NOMO-1 treated with DMSO at 0.1 percent for 48 hours (cell line): ENCODE measurements at regions not wholly inside any gene's neighbourhood (a gene's known extent, or its start where the extent isn't known, plus 50 kb on each side); places are given as distances from the start of the nearest gene placed in this dataset.
"Not testable (repeated sequence)": the region's sequence is repeated elsewhere in the genome, so short reads cannot be mapped to it uniquely, and the experiment has no call there.

Source experiments
- DNase-seq: peaks from one replicate; lab custom pipeline; 2025; ENCODE audit not compliant: unreplicated experiment; lab: John Stamatoyannopoulos, UW

DNA sequence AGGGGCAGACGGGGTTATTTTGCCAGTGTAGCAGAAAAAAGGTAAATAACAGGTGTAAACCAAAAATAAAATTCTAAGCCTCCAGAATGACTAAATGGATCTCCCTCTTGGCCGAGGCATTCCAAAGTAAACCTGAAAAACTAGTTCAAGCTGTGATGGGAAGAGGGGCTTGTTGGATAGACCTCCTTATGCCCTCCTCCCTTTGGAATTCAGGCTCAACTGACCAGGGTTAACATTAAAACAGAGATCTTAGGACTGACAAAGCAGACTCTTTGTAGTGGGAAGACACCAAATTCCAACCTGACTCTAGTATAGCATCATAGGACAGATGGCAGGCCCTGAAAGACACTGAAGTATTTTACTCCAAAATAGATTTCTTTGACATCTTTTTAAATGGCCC is 113.8 kb upstream of the ITGB1 start:
- no peak for DNase-seq

DNA sequence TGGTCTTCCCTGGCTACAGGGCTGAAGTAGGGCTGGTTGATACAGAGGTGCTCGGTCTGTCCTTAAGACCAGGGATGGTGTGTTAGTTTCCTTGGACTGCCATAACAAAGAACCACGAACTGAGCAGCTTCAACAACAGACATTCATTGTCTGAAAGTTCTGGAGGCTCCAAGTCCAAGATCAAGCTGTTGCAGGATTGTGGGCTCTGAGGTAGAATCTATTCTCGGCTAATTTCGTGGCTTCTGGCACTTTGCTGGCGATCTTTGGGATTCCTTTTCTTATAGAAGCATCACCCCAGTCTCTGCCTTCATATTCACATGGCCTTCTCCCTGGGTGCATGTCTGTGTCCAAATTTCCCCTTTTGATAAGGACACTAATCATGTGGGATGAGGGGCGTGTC is 112.1 kb upstream of the ITGB1 start:
- no peak for DNase-seq

DNA sequence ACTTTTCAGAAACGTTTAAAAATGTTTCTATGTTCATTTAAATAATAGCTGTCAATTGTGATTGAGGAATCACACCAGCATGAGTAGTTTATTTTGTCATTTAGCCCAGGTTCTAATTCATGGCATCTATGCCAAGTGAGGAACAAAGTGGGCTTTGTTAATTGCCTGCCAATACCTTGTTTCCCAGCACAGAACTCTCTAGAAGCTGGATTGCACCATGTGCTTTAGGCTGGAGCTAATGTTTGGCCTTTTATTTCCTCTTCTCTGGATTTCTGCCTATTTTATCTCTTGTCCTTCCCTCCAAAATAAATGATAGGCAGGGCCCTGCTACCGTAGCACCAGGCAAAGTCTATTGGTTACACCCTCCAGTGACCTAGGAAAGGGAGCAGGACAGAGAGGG is 109.9 kb upstream of the ITGB1 start:
- no peak for DNase-seq

DNA sequence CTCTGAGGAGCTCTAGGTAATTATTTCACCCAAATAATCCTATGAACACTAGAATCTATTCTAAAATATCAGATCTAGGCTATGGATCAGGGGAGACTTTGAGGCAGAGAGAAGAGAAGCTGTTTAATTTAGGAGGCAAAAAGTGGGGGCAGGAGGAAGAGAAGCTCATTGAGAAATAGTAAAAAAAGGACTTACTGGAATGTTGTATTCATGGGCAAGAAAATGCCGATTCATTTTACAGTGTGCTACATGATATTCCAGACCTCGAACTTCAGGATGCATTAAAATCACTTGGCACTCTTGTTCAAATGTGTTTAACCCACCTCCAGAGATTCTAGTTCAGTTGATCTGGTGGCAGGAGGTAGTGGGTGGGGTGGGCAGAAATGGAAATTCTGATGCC is 109.5 kb upstream of the ITGB1 start:
- DNase-seq = no peak

DNA sequence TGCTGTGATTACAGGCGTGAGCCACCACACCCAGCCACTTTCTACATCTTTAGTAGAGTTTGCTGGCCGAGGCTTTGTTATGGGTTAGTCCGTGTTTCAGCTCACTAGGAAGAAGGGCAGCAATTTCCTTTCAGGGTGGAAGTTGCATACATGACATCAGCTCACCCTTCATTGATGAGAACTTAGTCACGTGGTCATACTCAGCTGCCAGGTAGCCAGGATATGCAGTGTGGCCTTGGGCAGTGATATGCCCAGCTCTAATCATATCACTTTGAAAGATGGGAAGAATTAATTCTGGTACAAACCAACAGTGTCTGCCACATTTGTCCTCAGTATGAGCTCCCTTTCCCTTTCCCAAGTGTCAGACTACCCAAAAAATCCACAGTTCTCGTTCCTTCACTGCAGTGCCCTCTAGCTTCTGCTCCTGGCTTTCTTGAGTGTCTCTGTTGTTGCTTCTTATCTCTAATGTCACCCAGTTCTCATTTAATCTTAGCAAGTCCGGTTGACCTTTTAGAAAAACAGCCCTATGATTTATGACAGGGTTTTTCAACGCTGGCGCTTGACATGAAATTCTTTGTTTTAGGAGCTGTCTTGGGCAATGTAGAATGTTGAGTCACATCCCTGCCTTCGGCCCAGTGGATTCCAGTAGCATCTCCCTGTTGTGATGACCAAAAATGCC is 108.7 kb upstream of the ITGB1 start:
- DNase-seq = no peak

DNA sequence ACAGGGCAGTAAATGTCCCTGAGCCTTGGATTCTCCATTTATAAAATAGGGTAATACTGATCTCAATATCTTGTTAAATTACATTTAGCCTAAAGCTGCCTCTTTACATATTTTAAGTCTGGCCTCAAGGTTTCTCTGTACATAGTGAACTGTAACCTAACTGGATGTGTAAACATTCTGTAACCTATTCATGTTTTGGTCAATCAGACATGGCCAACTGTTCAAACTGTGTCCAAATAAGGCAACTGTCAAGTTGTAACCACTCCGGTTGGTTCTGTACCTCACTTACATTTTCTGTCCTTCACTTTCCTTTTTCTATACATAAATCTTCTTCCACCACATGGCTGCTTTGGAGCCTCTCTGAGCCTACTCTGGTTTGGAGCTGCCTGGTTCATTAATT is 107.1 kb upstream of the ITGB1 start:
- no peak for DNase-seq

DNA sequence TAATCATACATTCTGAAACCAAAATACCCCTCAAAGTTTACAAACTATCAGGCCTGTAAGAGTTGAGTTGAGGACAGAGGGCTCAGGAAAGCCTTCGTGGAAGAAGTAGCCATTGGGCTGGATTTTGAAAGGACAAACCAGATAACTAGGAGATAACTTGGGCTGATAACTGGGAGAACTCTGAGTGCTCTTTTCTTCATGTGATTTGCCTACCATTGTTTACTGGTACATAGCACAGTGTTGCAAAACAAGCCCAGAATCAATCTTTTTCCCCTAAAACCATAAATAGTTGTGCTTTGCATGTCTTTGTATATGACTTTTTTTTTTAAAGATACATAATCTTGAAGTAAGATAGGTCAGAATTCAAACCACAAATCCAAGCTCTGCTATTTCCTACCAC is 106.7 kb upstream of the ITGB1 start:
- DNase-seq = no peak

DNA sequence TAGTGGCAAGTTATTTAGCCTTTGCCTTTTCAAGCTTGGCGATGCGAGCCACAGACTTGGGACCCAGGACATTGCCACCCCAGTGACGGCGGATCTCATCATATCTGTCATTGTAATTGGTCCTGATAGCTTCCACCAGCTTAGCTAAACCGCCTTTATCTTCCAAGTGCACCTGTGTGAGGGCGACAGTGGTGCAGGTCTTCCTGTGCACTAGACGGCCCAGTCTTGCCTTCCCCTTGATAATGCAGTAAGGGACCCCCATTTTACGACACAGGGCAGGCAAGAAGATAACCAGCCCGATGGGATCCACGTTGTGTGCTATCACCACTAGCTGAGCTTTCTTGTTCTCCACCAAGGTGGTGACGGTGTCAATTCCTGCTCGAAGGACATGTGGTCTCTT is 99.6 kb upstream of the ITGB1 start:
- no peak for DNase-seq

DNA sequence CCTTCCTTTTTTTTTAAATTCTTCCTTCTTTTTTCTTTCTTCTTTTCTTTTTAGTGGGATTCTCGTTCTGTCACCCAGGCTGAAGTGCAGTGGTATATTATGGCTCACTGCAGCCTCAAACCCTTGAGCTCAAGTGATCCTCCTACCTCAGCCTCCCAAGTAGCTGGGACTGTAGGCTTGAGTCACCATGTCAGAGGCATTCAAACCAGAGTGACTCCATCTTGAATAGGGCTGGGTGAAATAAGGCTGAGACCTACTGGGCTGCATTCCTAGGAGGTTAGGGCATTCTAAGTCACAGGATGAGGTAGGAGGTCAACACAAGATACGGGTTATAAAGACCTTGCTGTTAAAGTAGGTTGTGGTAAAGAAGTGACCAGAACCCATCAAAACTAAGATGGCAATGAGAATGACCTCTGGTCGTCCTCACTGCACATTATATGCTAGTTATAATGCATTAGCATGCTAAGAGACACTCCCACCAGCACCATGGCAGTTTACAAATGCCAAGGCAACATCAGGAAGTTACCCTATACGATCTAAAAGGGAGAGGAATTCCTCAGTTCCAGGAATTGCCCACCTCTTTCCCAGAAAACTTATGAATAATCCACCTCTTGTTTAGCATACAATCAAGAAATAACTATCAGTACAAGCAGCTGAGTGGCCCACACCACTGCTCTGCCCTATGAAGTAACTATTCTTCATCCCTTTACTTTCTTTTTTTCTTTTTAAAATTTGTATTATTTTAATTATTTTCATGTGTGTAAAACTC is 99.0 kb upstream of the ITGB1 start:
- no peak for DNase-seq

DNA sequence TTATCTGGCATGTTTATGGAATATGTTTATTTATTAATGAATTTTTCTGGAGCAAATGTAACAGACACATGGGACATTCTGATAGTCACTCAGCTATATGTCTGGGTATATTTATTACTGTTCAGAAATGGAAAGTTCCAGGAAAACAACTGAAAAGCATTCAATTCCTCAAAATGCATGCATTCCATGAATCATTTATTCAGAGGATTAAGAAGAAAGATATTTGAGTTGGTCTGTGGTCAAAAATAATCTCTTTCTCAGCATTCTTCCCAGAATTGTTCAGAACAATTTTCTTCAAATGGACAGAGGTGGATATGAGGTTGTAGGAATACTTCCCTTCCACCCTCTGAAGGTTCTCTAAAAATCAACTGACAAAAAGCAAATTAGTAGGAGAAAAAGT is 97.6 kb upstream of the ITGB1 start:
- DNase-seq = no peak

DNA sequence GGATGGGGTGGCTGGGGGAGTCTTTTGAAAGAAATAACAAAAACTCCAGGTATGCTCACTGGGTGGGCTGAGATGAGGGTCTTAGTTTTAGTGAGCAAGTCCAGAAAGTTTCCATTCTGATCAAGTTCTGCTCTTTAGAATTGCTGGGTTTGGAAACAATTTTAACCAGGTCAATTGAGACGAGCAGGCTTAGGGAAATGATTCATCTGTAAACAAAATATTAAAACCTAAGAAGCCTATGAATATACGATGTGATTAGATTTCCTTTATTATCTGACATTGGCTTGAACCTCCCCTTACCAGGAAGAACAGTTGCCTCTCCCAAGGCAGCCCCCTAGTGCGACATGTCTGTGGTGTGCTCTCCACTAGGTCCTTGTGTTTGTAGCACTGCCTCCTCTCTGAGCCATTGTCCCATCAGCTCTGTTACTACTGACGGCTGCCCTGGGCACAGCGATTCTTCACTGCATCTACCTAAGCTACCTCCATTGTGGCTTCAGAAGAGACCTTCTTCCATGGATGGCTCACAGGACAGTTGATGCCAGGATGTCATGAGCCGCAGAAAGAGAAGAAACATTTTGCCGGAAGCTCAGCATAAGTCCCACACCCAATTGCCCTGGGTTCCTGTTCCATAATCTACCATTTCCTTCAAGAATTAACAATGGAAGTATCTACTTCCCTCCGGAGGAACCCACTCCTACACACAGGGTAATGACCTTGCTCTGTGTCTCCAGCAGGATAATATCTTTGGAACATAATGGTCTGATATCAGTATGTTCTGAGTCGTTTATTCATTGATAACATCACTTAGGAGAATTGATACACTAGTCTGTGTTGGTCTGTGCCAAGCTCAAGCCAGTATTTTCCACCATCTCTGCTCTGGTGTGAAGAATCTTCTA is 95.1 kb upstream of the ITGB1 start:
- DNase-seq = no peak

DNA sequence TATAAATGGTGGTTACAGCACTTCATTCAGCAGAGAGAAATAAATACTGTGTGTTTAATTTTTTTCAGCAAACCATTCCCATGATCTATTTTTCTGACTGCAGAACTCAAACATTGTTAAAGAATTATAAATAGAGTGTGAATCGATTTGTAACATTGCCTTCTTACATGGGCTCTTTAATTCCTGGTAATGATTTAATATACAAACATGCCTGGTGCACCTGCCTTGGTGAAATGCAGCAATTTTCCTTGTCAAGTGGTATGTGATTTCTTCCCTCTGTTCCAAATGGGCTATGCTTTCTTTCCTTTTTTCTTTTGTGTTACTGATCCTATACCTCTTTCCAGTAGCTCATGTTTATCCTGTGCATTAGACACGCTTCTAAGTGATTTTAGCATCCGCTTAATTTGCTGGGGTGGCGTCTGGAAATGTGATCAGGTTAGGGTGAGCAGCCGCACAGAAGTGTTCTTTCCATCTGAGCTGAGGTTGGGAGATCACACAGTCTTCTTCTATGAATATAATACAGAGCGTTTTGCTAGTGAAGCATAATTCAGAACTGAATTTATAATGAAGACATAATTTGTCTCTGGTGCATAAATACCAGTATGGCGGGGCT is 94.3 kb upstream of the ITGB1 start:
- no peak for DNase-seq

DNA sequence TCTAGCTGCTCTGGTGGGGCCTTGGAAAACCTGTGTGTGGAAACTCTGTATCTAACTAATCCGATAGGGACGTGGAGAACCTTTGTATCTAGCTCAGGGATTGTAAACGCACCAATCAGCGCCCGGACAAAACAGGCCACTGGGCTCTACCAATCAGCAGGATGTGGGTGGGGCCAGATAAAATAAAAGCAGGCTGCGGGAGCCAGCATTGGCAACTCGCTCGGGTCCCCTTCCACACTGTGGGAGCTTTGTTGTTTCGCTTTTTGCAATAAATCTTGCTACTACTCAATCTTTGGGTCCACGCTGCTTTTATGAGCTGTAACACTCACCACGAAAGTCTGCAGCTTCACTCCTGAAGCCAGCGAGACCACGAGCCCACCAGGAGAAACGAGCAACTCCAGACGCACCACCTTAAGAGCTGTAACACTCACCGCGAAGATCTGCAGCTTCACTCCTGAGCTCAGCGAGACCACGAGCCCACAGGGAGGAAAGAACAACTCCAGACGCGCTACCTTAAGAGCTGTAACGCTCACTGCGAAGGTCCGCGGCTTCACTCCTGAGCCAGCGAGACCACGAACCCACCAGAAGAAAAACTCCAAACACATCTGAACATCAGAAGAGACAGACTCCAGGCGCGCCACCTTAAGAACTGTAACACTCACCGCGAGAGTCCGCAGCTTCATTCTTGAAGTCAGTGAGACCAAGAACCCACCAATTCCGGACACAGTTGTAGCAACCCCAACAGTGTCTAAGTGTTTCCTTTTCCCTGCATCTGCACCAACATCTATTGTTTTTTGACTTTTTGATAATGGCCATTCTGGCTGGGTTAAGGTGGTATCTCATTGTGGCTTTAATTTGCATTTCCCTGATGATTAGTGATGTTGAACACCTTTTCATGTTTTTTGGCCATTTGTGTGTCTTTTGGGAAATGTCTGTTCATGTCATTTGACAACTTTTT is 92.2 kb upstream of the ITGB1 start:
- DNase-seq = not testable (repeated sequence)

DNA sequence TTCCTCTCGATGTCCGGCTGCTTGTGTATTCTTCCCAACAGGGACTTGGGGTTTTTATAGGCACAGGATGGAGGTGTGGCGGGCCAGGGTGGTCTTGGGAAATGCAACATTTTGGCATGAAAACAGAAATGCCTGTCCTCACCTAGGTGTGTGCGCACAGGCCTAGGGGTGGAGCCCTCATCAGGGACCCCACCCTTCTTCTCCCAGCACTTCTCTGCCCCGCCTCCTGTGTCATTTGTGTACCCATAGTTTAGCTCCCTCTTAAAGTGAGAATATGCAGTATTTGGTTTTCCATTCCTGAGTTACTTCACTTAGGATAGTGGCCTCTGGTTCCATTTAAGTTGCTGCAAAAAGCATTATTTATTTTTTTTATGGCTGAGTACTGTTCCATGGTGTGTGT is 90.2 kb upstream of the ITGB1 start:
- DNase-seq = no peak

DNA sequence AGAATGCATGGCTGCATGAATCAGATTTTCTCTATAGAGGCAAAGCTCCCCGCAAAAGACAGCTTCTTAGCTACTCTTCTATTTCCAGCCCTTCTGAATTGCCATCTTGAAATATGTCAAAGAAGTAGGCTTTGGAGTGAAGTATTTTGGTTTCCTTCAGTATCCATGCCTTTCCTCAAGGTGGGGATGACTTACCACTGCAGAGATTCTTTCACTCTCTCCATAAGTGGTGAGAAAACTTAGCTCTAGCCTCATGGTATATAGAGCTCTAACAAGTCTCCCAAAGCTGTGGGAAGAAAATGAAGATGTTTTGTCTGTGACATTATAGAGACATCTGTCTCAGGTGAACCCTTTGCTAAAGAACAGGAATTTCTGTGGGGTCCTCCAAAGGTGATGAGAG is 89.6 kb upstream of the ITGB1 start:
- DNase-seq = no peak

DNA sequence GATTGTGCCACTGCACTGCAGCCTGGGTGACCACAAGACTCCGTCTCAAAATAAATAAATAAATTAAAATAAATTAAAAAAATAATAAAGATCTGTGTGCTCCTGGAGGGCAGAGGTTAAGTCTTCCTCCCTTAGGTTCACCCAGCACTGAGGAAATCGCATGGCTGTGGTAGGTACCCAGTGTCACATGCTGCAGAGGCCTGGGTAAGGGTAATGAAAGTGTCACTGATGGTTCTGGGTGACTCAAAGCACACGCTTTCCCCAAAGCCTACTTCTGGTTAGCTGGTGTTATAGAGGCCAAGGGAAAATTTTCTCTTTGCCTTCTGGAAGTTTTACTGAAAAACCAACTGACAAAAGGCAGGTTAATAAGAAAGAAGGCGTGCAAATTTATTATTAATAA is 88.8 kb upstream of the ITGB1 start:
- DNase-seq = no peak

DNA sequence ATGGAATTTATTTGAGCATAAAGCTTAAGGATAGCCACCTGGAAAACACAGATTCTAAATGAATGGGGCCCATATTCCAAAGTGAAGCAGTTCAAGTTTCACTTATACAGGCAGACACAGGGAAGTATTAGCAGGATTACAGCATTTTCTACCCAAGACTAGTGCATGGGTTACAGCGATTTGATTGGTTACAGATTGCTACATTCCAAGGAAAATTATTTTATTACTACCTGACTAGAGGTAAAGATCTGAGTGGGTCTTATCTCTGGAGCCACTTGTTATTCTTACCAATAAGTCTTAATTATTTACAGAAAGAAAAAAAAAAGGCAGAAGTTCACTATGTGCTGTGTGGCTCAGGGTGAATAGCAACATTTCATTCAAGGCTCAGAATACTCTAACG is 87.4 kb upstream of the ITGB1 start:
- no peak for DNase-seq

DNA sequence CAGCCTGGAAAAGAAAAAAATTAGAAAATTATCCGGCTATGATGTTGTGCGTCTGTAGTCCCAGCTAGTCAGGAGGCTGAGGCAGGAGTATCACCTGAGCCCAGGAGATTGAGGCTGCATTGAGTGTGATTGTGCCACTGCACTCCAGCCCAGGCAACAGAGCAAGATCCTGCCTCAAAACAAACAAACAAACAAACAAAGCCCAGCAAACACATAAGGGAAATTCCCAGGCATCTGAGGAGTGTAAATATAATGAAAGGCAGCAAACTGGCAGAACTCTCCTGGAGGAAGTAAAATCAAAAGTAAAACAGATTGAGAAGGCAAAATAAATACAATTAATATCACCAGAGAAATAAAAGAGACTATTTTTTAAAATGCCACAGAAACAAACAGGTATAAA is 84.5 kb upstream of the ITGB1 start:
- DNase-seq = no peak

DNA sequence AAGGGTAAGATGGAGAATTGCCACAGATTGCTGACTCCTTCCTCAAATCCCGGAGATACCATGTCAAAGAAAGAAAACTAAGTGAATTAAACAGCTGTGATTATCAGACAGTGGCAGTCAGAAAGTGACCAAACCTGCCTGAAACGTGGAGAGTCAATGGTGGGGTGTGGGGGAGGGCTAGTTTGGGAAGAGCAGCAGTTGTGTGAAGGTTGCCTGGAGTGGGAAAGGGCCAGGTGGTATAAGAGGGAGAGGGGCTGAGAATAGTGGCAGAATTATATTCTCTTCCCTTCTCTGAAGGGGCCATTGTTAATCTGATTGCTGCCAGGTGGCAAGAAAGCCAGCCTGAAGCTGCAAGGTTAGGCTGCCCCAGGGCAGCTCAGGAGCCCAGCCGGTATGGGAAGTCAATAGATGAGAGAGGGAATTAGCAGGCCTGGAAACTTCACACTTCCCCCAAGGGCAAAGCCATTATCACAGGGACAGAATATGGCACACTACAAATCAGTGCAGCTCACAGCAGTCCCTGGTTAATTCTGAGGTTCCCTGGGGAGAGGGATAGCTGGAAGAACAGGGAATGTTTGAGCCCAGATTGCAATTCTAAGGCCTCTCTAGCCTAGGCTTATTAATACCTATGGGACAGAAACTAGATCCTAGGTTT is 83.9 kb upstream of the ITGB1 start:
- DNase-seq = no peak

DNA sequence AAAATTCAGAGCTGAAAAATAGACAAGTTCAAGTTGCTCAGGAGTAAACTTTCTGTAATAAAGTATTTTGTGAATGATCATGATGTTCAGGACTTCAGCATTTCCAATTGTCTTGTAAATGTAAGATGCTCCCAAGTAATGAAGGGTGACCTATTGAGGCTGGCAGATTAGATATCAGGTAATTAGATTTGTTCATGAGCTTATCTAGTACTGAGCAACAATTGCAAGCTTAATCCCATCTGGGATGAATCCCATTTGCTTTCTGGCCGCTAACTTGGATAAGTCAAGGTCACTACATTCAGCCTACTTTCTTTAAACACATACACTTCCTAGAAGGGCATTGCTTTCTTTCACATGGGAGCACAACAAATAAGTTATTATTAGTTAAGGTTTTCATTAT is 82.4 kb upstream of the ITGB1 start:
- DNase-seq = no peak
